LHCN-M2 (cell line): ENCODE measurements at regions not wholly inside any gene's neighbourhood (a gene's known extent, or its start where the extent isn't known, plus 50 kb on each side); places are given as distances from the start of the nearest gene placed in this dataset.

Experiments
- DNase-seq: peaks from one replicate; pipeline ENCODE4 v3.0.0-alpha.2; 2012; ENCODE audit warnings: low read depth

DNA sequence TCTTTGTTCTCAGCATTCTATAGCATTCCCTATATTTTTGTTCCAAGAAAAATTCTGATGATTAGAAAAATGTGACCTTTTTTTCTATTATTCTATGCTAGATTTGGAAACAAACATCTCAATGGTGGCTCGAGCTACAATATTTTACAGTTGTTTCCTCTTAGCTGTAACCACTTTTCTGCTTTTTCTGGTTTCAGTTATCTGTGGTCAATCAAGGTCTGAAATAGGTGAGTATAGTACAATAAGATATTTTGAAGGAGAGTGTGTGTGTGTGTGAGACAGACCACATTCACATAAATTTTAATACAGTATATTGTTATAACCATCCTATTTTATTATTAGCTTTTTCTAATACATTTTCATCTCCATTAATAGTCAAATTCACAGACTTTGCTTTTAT is 564.5 kb upstream of the GHITM start:
- no peak for DNase-seq

DNA sequence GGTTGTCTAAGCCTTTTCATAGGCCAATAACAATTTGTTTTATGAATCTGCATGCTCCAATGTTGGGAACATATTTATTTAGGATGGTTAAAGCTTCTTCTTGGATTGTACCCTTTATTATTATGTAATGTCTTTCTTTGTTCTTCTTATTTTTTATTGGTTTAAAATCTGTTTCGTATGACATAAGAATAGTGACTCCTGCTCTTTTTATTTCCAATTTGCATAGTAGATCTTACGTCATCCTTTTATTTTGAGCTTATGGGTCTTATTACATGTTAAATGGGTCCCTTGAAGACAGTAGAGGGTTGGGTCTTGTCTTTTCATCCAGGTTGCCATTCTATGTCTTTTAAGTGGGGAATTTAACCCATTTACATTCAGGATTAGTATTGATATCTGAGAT is 561.9 kb upstream of the GHITM start:
- no peak for DNase-seq

DNA sequence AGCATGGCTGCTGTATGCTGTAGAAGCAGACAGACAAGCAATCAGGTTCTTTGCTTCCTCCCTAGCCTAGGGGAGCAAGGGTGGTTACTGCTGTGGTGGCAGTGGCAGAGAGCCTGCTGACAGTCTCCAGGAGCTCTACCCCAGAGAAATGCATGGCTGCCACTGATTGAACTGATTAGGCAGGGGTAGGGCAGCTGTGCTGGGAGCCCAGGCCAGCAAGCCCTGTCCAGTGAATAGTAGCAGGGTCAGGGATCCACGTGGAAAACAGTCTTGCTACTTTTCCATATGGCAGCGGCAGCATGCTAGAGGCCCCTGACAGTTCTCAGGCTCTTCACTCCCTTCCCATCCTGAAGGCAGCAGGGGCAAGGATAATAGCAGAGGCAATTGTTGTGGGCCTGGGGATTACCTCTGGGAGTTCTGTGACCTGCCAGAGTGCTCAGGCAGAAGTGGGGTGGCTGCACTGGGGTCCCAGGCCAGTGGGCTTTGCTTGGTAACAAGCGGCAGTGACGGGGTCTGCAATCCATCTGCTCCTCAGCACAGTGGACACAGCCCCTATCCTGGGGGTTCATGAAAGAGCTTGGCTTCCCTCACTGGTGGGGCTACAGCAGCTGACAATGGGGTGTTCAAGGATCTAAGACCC is 558.8 kb upstream of the GHITM start:
- no peak for DNase-seq

DNA sequence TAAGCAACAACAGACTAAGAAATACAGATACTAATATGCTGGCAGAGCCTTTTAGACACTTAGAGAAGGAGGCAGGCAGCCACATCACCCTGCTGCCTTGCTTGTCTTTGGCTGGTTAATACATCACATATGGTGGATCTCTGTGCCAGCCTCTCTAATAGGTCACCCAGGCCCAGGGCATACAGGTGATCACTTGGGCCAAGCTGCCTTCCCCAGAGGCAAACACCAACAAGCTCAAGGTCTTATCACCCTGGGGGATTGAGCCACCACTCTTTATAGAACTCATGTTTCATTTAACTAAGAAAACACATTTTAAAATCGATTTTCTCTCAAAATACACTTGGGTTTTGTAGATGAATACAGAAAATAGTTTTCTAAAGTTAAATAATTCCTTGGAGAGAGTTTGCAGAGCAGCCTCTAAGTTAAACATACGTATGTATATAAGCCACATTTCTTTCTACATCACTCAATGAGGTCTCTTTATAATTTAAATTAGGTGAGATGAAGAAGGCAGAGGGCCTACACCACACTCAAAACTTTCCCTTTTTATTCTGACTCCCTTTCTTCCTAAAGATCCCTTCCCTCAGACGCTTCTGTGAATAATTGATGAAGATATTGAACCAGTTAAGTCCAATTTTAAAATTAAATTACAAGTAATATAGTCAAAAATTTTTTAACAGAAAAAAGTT is 556.8 kb upstream of the GHITM start:
- no peak for DNase-seq

DNA sequence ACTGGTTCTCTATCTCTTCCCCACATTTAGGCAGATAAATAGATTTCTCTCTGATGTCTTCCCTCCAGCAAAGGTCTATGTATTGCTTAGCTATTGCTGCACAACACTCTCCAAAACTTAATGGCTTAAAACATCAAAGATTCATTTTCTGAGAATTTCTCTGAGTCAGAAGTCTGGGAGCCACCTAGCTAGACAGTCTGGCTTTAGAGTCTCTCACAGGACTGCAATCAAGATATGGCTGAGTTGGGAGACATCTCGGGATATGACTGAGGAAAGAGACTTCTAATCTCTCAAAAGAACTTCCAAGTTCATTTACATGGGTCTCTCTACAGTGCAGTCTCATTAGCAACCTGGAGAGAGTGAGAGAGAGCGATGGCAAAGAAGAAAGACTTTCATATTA is 553.6 kb upstream of the GHITM start:
- DNase-seq, result no peak

DNA sequence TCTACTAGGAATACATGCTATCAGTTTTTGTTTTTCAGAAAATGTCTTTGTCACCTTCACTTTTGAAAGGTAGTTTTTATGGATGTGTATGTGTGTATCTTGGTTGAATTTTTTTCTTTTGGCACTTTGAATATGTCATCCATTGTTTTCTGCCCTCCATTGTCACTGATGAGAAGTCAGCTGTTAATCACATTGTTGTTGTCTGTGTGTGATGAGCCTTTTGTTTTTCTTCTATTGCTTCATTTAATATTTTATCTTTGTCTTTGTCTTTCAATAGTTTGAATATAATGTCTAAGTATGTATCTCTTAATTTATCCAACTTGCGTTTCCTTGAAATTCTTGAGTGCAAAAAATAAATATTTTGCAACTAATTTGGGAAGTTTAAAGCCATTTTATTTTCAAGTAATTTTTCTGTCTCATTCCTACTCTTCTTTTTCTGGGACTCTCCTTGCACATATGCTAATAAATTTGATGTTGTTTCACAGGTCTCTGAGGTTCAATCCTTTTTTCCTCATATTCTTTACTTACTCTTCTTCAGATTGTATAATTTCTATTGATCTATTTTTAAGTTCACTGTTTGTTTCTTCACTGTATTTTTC is 546.9 kb upstream of the GHITM start:
- DNase-seq, result no peak

DNA sequence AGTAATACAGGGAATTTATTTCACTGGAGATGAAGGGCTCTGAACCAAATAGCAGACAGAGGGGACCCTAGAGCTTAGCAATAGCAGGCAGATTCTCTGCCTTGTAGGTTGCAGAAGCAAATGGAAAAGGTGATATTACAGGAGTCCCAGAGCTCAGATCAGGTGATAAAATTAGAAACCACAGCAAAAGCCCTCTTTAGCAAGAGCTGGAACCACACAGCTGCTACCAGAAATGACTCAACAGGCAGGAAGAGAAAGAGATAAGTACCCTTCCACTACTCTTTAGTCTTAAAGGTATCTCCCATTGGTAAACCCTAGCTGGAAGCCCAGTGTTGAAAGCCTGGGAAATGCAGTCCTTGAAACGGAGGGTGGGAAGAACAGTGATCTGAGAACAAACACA is 535.6 kb upstream of the GHITM start:
- no peak for DNase-seq

DNA sequence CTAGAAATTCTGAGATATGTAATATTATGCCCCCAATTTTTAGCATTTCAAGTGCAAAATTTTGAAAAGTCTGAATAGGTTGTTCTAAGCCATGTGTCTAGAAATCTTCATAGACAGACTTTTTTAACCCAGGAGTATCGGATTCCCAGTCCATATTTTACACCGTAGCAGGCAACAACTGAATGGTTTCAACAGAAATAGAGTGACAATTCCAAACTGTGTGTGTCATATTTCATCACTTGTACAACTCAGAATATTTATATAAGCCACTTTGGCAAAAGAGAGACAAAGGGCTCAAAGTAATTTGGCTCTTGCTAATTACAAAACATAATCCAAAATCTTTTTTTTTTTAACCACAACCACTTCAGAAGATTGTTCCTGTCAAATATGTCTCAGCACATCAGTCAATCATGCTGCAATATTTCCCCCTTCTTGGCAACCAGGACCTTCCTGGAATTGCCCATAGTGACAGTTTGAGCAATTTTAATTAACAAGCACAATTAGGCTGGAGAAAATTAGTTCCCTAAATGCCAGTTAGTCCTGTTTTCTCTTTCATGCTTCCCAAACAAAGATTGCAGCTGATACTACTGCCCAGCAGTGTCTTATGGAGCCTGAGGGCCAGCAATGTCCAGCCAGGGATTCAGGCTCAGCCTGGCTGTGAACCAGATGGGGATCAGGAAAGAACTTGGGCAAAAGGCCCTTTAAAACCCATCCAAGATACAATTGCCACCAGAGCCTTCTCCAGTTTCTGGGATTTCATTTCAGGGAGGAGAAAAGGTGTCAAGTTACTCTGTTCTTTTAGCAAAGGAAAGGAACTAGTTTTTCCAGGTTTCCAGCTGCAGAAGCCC is 533.3 kb upstream of the GHITM start:
- no peak for DNase-seq

DNA sequence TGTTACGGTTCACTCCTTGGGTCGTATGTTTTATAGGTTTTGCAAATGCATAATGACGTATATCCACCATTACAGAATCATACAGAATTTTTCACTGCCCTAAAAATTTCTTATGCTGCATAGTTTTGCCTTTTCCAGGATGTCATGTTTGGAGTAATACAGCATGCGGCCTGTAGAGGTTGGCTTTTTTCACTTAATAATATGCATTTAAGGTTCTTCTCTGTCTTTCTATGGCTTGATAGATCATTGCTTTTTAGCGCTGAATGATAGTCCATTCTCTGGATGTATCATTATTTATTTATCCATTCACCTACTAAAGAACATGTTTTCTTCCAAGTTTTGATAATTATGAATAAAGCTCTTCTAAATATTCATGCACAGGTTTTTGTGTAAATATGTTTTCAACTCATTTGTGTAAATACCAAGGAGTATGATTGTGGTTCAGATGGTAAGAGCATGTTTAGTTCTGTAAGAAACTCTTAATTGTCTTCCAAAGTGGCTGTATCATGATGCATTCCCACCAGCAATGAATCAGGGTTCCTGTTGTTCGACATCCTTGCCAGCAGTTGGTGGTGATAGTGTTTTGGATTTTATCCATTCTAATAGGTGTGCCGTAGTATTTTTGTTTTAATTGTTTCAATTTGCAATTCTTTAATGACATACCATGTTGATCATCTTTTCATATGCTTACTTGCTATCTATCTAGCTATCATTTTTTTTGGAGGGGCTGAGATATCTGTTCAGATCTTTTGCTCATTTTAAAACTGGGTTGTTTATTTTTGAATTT is 531.2 kb upstream of the GHITM start:
- DNase-seq, result no peak

DNA sequence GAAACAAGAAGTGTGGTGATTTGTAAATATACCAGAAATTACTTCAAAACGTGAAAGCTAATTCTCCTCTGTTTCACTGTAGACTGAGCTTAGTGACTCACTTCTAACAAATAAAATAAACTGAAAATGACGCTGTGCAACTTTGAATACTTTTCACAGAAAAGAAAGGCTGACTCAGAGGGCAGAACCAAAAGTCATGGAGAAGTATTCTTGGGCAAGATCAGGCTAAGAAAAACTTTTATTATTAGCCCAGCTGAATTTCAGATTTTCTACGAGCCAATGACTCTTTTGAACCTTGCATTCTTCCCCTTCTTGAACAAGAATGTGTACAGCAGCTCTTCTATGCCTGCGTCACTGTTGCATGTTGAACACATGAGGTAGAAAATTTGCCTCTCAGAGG is 527.3 kb upstream of the GHITM start:
- DNase-seq, result no peak

DNA sequence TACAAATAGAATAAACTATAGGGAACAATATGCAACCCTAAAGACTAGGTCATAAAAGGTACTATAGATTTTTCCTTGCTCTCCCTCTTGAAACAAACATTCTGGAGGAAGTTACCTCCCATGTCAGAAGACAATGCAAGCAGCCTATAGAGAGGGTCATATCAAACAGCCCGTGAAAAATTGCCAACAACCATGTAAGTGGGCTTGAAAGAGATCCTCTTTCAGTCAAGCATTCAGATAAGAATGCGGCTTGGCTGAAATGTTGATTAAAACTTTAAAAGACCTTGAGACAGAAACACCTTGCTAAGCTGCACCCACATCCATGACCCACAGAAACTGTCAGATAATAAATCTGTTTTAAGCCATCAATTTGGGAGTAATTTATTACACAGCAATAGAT is 526.6 kb upstream of the GHITM start:
- no peak for DNase-seq

DNA sequence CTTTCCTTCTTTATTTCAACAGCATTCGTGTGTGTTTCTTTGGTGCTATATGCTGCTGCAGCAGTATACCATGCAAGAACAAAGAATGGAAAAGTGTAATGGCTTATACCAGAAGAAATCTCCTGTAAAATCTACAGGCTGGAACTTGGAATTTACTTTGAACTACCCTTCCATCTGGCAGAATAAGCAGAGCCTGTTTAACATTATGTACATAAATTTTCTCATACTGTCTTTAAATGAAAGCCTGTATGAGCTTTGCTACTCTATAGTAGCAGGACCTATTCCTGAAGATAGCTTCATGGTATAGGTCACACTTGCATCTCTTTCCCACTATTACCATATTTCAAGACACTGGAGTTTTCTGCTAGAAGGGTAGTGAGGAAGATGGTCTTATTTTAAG is 522.1 kb upstream of the GHITM start:
- DNase-seq, result no peak

DNA sequence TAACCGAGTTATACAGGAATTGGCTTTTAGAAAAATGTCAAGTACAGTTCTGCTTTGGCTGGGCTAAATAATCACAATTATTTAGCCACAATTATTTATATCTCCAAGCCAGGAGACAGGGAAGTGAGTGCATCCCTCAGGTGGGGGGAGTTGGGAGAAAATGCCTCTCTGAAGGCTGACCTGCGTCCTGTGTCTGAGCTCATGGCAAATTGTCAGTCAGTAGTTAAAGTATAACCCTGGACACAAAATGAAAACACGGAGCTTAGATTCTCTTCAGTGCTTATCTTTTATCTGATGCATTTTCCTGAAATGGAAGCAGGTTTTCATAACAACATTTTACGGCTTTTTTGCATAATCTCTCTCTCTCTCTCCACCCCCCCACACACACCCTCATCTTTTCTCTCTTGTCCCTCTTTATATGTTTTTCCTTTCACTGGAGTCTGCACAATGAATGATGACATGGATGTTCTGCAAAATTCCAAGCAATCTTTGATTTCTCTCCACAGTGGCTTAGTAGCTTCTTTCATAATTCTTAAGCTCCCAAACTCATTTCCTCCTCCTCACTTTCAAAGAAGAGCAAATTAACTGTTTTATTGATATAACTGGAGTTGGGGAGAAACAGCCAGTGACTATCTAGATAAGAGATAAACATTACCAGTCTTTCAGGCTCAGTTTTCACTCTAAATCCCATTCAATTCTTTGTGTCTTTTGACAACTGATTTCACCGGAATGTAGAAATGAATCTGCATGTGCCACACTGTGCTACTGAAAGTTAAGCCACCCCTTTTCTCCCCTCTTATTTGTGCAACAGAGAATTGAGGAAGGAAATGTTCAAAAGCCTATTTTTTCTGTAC is 521.4 kb upstream of the GHITM start:
- DNase-seq, result no peak

DNA sequence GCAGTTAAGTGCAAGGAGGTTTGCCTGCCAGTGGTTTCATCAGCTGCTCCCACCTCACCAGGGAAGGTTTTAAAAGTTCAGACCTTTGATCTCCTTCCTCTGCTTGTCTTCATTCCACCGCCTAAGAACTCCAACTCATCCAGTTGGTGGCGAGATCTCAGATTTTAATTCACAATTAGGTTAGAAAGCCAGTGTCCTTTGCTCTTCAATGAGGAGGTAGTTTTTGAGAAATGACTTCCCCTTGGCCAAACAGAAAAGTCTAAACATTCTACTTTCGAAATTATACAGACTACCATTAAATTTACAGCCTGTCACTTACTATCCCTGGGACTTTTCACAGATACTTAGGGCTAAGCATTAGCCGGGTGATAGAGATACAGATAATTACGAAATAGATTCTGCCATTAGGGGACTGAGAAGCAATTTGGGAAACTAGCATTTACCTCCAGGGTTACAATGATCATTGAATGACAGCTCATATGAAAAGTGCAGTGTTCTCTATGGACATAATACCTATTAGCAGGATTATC is 513.4 kb upstream of the GHITM start:
- no peak for DNase-seq

DNA sequence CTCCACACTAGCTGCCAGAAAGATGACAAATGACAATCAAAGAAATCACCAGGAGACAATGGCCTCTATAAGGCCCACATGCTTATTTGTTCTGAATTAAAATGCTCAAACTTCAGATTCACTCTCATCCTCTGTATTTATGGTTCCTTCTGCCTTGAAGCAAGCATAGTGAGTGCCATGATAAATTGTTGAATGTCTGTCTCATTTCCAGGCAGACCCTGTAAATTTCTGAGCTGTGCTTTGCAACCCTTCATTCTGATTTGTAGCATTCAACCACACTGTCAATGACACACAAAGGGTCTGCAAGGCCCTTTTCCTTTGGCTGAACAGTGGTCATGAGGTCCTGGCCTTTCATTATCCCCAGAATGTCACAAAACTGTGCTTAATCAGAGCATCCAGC is 506.6 kb upstream of the GHITM start:
- no peak for DNase-seq

DNA sequence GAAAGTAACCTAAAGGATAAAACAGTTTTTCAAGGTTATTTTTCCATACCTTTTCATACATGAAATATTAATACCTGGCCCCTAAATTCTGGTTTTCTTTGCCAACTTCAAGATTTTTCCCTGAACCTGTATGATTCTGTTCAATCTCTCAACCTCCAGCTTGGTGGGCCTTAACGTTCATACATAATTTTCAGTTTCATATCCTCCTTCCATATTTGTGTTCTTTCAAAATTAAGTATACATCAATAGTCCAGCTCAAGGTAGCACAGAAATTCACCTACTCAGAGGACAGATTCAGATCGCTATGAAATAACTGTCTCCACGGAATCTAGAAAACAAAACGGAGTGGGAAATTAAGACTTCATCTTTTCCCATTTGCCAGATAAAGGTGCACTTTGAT is 505.8 kb upstream of the GHITM start:
- DNase-seq, result no peak

DNA sequence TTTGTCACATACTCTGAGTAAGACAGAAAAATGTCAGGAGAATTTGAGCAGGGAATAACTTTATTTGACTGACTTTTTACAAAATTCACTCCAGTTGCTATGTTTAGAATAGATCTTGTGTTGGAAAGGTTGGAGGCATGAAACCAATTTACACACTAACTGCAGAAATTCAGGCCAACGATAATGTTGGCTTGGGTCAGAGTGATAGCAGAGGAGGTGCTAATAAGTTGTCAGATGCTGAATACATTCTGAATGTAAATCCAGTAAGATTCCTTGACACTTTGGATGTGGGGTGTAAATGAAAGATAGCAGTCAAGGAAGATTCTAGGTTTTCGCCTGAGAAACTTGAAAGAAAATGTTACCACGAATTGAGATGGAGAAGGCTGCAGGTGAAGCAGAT is 502.5 kb upstream of the GHITM start:
- no peak for DNase-seq

DNA sequence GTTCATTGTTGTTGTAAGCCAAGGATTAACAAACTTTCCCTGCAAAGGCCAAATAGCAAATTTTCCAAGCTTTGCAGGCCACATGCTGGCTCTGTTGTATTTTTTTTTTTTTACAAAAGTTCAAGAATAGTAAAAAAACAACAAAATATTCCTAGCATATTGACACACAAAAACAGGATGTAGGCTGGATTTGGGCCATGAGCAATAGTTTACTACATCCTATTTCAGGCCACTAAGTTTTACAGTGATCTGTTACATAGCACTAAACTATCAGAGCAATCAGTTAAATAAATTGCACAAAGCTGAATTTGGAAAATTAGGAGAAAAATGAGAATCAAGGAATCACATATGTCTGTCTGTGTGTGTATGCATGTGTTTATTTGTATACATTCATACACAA is 491.8 kb upstream of the GHITM start:
- no peak for DNase-seq

DNA sequence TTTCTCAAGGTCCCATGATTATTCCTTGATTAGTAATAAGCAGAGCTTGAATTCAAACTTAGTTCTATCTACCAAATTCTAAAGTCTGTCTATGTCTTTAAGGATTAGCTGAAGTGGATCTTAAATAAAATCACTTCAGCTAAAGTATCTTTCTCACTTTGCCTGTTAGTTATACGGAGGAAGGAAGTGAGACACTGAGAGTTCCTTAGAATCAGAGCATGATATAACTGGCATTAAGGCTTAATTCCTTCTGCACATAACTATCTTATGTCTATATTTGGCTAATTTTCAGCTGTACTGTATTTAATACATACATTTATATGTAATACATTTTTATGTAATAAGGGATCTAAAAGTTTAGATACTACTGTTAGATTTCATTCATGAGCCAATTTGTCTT is 491.1 kb upstream of the GHITM start:
- DNase-seq, result no peak

DNA sequence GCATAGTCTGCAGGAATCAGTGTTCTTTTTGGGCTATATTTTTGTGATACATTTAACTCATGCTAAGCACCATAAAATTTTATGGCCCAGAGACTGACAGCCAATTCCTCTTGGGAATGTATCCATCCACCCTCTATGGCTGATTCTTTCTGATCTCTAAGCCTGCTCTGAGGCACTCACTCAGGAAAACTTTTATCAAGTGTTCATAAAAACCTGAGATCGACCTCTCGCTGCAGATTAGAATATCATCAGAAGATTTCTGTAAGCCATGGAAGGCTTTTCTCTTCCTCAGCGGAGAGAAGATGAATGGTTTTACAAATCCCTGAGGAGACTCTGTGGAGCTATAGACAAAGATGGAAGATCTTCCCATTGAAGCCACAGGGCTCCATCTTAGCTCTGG is 489.8 kb upstream of the GHITM start:
- DNase-seq, result no peak
